Islet precursor cell (in vitro differentiated cells): ENCODE measurements at regions not wholly inside any gene's neighbourhood (a gene's known extent, or its start where the extent isn't known, plus 50 kb on each side); places are given as distances from the start of the nearest gene placed in this dataset.
"Not testable (repeated sequence)": the region's sequence is repeated elsewhere in the genome, so short reads cannot be mapped to it uniquely, and the experiment has no call there.

Experiments
- DNase-seq: peaks from one replicate; pipeline ENCODE4 v3.0.0-alpha.2; 2018

- DNase-seq: not testable (repeated sequence)
Observed at GRCh38 chr12:31162896-31163560, 89.4 kb downstream of the DDX11 start.

GRCh38 chr12:31174293-31174692, 100.6 kb downstream of the DDX11 start:
- not testable (repeated sequence) for DNase-seq

- not testable (repeated sequence) for DNase-seq
Observed at GRCh38 chr12:31177514-31177913, 103.9 kb downstream of the DDX11 start.

- DNase-seq: not testable (repeated sequence)
Observed at GRCh38 chr12:31178875-31179274, 105.2 kb downstream of the DDX11 start.

GRCh38 chr12:31179627-31180237, 106.1 kb downstream of the DDX11 start:
- not testable (repeated sequence) for DNase-seq

- DNase-seq: not testable (repeated sequence)
Observed at GRCh38 chr12:31182571-31182970, 108.9 kb downstream of the DDX11 start.

- not testable (repeated sequence) for DNase-seq
Observed at GRCh38 chr12:31183107-31183506, 109.4 kb downstream of the DDX11 start.

- DNase-seq: not testable (repeated sequence)
Observed at GRCh38 chr12:31183899-31184298, 110.2 kb downstream of the DDX11 start.

GRCh38 chr12:31184667-31185066, 111.0 kb downstream of the DDX11 start:
- DNase-seq: not testable (repeated sequence)

GRCh38 chr12:31192689-31193088, 119.0 kb downstream of the DDX11 start:
- DNase-seq: not testable (repeated sequence)

- not testable (repeated sequence) for DNase-seq
Observed at GRCh38 chr12:31195620-31196019, 122.0 kb downstream of the DDX11 start.

GRCh38 chr12:31199476-31199875, 125.8 kb downstream of the DDX11 start:
- DNase-seq: not testable (repeated sequence)

- DNase-seq: no peak
Observed at GRCh38 chr12:31201382-31201781, 124.6 kb downstream of the SINHCAF start.

GRCh38 chr12:31203261-31203660, 122.7 kb downstream of the SINHCAF start:
- DNase-seq: no peak

GRCh38 chr12:31205054-31205453, 120.9 kb downstream of the SINHCAF start:
- no peak for DNase-seq

- DNase-seq: peak; percentile 91
Observed at GRCh38 chr12:31206038-31206670, 119.8 kb downstream of the SINHCAF start.

GRCh38 chr12:31207799-31208465, 118.0 kb downstream of the SINHCAF start:
- DNase-seq: no peak

GRCh38 chr12:31210104-31210503, 115.8 kb downstream of the SINHCAF start:
- no peak for DNase-seq

GRCh38 chr12:31210541-31210940, 115.4 kb downstream of the SINHCAF start:
- DNase-seq: no peak

GRCh38 chr12:31214626-31215517, 111.1 kb downstream of the SINHCAF start:
- no peak for DNase-seq

GRCh38 chr12:31215518-31216232, 110.3 kb downstream of the SINHCAF start:
- no peak for DNase-seq

- no peak for DNase-seq
Observed at GRCh38 chr12:31216479-31216878, 109.5 kb downstream of the SINHCAF start.
